Astrocyte (in vitro differentiated cells and primary cell): ENCODE measurements at regions not wholly inside any gene's neighbourhood (a gene's known extent, or its start where the extent isn't known, plus 50 kb on each side); places are given as distances from the start of the nearest gene placed in this dataset.

Experiments
- DNase-seq: peaks from one replicate; pipeline ENCODE4 v3.0.0-alpha.2; 2010; ENCODE audit warnings: low read depth
- FAIRE-seq: peaks from 2 replicates; lab custom pipeline; 2011; peaks lifted over from hg19 to GRCh38; lab: Jason Lieb, UNC
- H2AFZ ChIP-seq: 2 replicates; pipeline ENCODE4 v1.6.0; 2012; ENCODE audit warnings: low read depth, low read length, inconsistent platforms
- H3K27ac ChIP-seq: 2 replicates; pipeline ENCODE4 v1.5.1; 2011; ENCODE audit warnings: low read depth, low read length, inconsistent platforms
- H3K27me3 ChIP-seq: 2 replicates; pipeline ENCODE4 v1.6.0; 2011; ENCODE audit warnings: low read length, inconsistent platforms; ENCODE audit not compliant: insufficient read depth
- H3K36me3 ChIP-seq: 2 replicates; pipeline ENCODE4 v1.5.1; 2011; ENCODE audit warnings: low read length, inconsistent platforms; ENCODE audit not compliant: insufficient read depth
- H3K4me1 ChIP-seq: 2 replicates; pipeline ENCODE4 v1.5.1; 2011; ENCODE audit warnings: low read length, inconsistent platforms; ENCODE audit not compliant: insufficient read depth
- H3K4me2 ChIP-seq: 2 replicates; pipeline ENCODE4 v1.6.0; 2012; ENCODE audit warnings: low read length, inconsistent platforms
- H3K4me3 ChIP-seq: 2 replicates; pipeline ENCODE4 v1.5.1; 2011; ENCODE audit warnings: low read depth, mild to moderate bottlenecking, low read length, inconsistent platforms; ENCODE audit not compliant: insufficient read depth
- H3K79me2 ChIP-seq: 2 replicates; pipeline ENCODE4 v1.6.0; 2012; ENCODE audit warnings: mild to moderate bottlenecking, low read length, inconsistent platforms; ENCODE audit not compliant: insufficient read depth
- H3K9ac ChIP-seq: 2 replicates; pipeline ENCODE4 v1.6.0; 2012; ENCODE audit warnings: mild to moderate bottlenecking, low read length, inconsistent platforms
- H3K9me3 ChIP-seq: 2 replicates; pipeline ENCODE4 v1.5.1; 2012; ENCODE audit warnings: low read depth, mild to moderate bottlenecking, low read length, inconsistent platforms; ENCODE audit not compliant: insufficient read depth
- H4K20me1 ChIP-seq: 2 replicates; pipeline ENCODE4 v1.6.0; 2012; ENCODE audit warnings: low read length, inconsistent platforms; ENCODE audit not compliant: insufficient read depth
- H3K27ac Mint-ChIP-seq: one replicate; pipeline ENCODE4 v1.8.0; 2021; ENCODE audit warnings: mild to moderate bottlenecking, mixed read lengths; ENCODE audit not compliant: unreplicated experiment
- H3K27me3 Mint-ChIP-seq: one replicate; pipeline ENCODE4 v1.8.0; 2021; ENCODE audit warnings: low read depth, mixed read lengths; ENCODE audit not compliant: unreplicated experiment
- H3K36me3 Mint-ChIP-seq: one replicate; pipeline ENCODE4 v1.8.0; 2021; ENCODE audit warnings: low read depth, mixed read lengths; ENCODE audit not compliant: unreplicated experiment
- H3K4me1 Mint-ChIP-seq: one replicate; pipeline ENCODE4 v1.8.0; 2021; ENCODE audit warnings: low read depth, mixed read lengths; ENCODE audit not compliant: unreplicated experiment
- H3K4me3 Mint-ChIP-seq: one replicate; pipeline ENCODE4 v1.8.0; 2021; ENCODE audit warnings: mild to moderate bottlenecking, moderate library complexity, mixed read lengths; ENCODE audit not compliant: unreplicated experiment
- H3K9me3 Mint-ChIP-seq: one replicate; pipeline ENCODE4 v1.8.0; 2021; ENCODE audit warnings: mild to moderate bottlenecking, mixed read lengths; ENCODE audit not compliant: unreplicated experiment
- EZH2 ChIP-seq: IDR thresholded peaks from 2 replicates; pipeline ENCODE4 v1.6.1; 2012; ENCODE audit warnings: mild to moderate bottlenecking, low read length, inconsistent platforms; ENCODE audit not compliant: insufficient read depth
- TF ChIP-seq, protein P1 (sequence below): IDR thresholded peaks from 2 replicates; pipeline ENCODE4 v1.5.1; 2011; ENCODE audit warnings: low read depth, mild to moderate bottlenecking, inconsistent platforms, low read length, moderate library complexity; ENCODE audit not compliant: insufficient read depth

DNA sequence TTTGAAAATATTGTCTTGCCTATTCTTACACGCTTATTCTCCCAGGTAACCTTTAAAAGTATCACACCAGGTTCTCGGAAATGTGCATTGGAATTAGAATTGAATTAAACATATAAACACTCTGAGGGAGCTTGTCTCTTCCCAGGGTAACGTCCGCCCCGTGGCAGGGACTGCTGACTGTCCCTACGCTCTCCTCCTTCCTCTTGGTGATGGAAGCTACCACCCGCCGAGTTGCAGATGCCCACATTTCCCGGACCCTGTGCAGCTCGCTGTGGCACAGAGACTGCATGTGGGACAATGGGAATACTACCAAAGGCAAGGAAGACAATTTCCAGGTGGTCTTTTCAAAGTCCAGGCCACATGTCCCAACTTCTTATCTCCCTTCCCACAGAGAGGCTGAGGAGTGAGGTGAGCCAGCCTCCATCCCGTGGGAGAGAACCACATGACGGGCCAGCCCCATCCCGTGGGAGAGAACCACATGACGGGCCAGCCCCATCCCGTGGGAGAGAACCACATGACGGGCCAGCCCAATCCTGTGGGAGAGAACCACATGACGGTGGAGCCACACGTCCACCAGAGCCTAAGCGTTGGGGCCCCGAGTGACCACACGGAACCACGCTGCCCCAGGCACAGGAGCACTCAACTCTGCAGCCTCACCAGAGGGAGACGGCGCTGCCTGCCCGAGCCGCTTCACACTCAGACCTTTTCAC lies 249.4 kb upstream of the IRX1 start:
- H3K27me3 Mint-ChIP-seq = peaks cover 51% of the 10 kb centered on the region
- H3K4me1 Mint-ChIP-seq = no peaks in the 10 kb centered on the region
- Histone ChIP-seq H2AFZ (no peak overlapping the region), H3K27me3 (no peaks in the 10 kb centered on the region), H3K36me3 (no peaks in the 10 kb centered on the region), H4K20me1 (no peaks in the 10 kb centered on the region), H3K79me2 (no peaks in the 10 kb centered on the region), H3K9ac (no peak overlapping the region), H3K4me1 (no peaks in the 10 kb centered on the region), H3K4me2 (no peak overlapping the region), H3K9me3 (no peaks in the 10 kb centered on the region), H3K4me3 (no peak overlapping the region), H3K27ac (no peak overlapping the region)
- H3K4me3 Mint-ChIP-seq = no peak overlapping the region
- FAIRE-seq (no peak), DNase-seq (no peak)
- no peak for TF ChIP-seq EZH2
- TF ChIP-seq, protein P1, sequence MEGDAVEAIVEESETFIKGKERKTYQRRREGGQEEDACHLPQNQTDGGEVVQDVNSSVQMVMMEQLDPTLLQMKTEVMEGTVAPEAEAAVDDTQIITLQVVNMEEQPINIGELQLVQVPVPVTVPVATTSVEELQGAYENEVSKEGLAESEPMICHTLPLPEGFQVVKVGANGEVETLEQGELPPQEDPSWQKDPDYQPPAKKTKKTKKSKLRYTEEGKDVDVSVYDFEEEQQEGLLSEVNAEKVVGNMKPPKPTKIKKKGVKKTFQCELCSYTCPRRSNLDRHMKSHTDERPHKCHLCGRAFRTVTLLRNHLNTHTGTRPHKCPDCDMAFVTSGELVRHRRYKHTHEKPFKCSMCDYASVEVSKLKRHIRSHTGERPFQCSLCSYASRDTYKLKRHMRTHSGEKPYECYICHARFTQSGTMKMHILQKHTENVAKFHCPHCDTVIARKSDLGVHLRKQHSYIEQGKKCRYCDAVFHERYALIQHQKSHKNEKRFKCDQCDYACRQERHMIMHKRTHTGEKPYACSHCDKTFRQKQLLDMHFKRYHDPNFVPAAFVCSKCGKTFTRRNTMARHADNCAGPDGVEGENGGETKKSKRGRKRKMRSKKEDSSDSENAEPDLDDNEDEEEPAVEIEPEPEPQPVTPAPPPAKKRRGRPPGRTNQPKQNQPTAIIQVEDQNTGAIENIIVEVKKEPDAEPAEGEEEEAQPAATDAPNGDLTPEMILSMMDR = no peak
- H3K36me3 Mint-ChIP-seq = no peaks in the 10 kb centered on the region
- H3K9me3 Mint-ChIP-seq = peaks cover 2% of the 10 kb centered on the region
- H3K27ac Mint-ChIP-seq = no peak overlapping the region

DNA sequence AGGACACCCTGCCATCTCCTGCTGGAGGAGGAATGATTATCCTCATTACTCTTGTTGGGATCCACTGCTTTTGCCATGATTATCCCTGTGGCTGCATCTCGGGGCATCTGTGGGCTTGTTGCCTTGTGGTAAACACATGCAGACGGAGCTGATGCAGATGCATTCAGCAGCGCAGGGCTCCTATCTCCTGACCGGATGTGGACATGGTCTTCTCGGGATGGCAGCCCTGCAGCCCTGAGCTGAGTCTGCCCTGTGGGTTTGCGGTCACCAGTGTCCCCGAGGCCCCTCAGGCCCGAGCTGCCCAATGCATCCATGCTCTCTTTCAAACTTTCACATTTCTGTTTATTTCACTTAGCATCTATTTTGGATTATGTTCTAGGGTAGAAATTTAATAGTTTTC lies 250.4 kb upstream of the IRX1 start:
- Histone ChIP-seq H3K4me3 (no peak overlapping the region), H3K36me3 (no peaks in the 10 kb centered on the region), H4K20me1 (no peaks in the 10 kb centered on the region), H3K9me3 (no peaks in the 10 kb centered on the region), H3K79me2 (no peaks in the 10 kb centered on the region), H3K27ac (no peak overlapping the region), H2AFZ (no peak overlapping the region), H3K4me2 (no peak overlapping the region), H3K27me3 (no peaks in the 10 kb centered on the region), H3K4me1 (no peaks in the 10 kb centered on the region), H3K9ac (no peak overlapping the region)
- no peak for FAIRE-seq
- Mint-ChIP-seq H3K36me3 (no peaks in the 10 kb centered on the region), H3K9me3 (peaks cover 2% of the 10 kb centered on the region), H3K4me3 (no peak overlapping the region), H3K4me1 (no peaks in the 10 kb centered on the region), H3K27me3 (peaks cover 56% of the 10 kb centered on the region), H3K27ac (no peak overlapping the region)
- no peak for TF ChIP-seq EZH2
- TF ChIP-seq, protein P1 = no peak
- DNase-seq = no peak

DNA sequence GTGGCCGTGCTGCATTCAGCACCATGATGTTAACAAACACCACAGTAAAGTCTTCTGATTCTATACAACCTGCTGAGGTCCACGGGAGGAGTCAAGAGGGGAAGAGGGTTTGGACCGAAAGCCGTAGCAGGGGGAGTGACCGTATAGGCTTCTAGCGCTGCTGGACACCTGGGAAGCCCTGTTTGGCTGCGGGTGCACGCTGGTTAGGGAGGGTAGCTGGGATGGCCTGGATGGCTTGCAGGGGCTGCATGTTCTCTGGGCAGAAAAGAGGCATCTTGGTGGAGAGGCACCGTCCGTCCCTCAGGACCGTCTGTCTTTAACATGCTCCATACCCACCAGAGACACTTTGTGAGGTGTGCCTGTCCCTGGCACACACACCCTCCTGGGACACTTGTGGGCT lies 251.0 kb upstream of the IRX1 start:
- Histone ChIP-seq H3K9me3 (no peaks in the 10 kb centered on the region), H3K9ac (no peak overlapping the region), H3K27ac (no peak overlapping the region), H2AFZ (no peak overlapping the region), H3K79me2 (no peaks in the 10 kb centered on the region), H3K27me3 (no peaks in the 10 kb centered on the region), H4K20me1 (no peaks in the 10 kb centered on the region), H3K4me1 (no peaks in the 10 kb centered on the region), H3K4me2 (no peak overlapping the region), H3K4me3 (no peak overlapping the region), H3K36me3 (no peaks in the 10 kb centered on the region)
- FAIRE-seq (no peak), DNase-seq (no peak)
- no peak overlapping the region for H3K27ac Mint-ChIP-seq
- peaks cover 2% of the 10 kb centered on the region for H3K9me3 Mint-ChIP-seq
- TF ChIP-seq, protein P1 = no peak
- no peak for TF ChIP-seq EZH2
- H3K4me1 Mint-ChIP-seq = no peaks in the 10 kb centered on the region
- H3K27me3 Mint-ChIP-seq = peaks cover 57% of the 10 kb centered on the region
- no peaks in the 10 kb centered on the region for H3K36me3 Mint-ChIP-seq
- H3K4me3 Mint-ChIP-seq = no peak overlapping the region
